HG03039 (cell line): ENCODE measurements at regions not wholly inside any gene's neighbourhood (a gene's known extent, or its start where the extent isn't known, plus 50 kb on each side); places are given as distances from the start of the nearest gene placed in this dataset.

Experiments
- ATAC-seq: cut with Tn5 transposase; IDR thresholded peaks from one replicate; pipeline ENCODE4 v1.9.1; 2021; ENCODE audit warnings: mild to moderate bottlenecking, moderate library complexity; ENCODE audit not compliant: unreplicated experiment

DNA sequence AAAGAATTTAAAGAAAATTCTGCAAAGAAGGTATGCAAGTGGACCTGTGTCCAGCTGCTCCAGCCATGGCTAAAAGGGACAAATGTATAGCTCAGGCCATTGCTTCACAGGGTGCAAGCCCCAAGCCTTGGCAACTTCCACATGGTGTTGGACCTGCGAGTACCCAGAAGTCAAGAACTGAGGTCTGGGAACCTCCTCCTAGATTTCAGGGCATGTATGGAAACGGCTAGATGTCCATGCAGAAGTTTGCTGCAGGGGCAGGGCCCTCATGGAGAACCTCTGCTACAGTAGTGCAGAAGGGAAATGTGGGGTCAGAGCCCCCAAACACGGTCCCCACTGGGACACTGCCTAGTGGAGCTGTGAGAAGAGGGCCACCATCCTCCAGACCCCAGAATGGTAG is 284.0 kb upstream of the RAB6C start:
- no peak for ATAC-seq

DNA sequence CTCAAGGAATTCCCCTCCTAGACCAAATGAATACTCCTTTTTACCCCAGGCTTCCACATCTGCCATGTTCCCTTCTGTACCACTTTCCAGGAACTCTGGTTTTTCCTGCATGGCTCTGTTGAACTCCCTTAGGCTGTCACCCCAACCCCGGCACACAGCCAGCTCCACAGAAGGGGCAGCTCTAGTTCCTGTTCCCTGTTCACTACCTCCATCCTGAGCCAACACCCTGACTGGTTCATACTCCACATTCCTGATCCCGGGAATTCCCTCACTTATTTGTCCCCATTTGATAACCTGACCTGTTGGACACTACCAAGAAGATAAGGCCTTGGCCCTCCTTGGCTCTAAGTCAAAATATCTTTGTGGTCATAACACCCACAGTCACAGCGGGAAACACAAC is 280.9 kb upstream of the RAB6C start:
- no peak for ATAC-seq

DNA sequence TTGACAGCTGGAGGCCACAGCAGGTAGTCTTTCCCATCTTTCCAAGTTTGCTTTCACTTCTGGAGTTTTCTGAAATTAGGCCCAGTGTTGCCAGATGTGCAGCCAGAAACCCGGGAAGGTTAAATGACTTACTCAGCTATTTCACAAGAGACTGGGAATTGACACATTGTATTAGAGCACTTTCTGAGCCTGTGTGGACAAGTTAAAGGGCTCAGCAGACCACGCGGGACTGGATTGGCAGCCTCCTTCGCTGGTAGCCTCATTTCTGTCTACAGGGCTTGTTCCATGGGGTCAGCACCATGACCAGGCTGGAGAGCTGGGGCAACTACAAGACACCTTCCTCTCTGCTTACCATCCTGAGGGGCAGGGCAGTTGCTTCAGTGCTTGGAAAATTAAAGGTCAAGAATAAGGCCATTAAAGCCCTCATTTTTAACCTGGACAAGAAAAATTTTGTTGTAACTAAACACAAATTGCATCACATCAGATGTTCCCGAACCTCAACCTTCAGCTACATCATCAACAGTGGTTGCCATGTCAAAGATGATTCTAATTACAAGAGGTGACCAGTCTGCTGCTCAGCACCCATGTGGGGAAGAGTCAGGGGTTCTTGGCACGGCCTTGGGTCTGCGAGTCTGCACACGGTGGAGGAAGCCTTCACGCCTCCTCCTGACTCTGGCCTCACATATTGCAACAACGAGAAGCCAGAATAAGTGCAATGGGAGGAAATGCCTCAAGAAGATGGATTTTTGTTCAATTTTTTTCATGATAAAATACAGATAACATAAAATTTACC is 279.5 kb upstream of the RAB6C start:
- no peak for ATAC-seq

DNA sequence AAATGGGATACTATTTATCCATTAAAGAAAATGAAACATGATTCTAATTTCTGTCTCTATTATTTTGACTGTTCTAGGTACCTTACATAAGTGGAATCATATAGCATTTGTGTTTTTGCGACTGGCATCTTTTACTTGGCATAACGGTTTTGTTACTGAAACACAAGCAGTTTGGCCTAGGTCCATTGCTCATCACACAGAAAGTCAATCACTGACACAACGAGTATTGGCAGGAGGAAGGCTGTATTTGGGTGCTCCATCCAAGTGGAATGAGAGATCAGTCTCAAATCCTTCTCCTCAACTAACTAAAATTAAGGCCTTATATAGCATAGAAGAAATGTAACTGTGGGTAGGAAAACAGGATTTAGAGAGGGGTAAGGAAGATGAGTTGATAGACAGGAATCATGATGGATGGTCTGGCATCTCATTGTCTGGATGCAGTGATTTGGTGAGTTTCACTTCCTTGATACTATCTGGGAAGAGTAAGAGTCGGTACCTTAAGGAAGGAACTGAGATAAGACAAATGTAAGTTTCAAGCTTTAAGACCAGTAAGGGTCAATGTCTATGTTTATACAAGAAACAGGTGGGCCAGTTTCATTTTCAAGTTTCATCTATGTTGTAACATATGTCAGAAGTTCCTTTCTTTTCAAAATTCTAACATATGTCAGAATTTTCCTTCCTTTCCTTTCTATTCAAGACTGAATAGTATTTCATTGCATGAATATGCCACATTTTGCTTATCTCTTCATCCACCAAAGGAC is 276.9 kb upstream of the RAB6C start:
- no peak for ATAC-seq

DNA sequence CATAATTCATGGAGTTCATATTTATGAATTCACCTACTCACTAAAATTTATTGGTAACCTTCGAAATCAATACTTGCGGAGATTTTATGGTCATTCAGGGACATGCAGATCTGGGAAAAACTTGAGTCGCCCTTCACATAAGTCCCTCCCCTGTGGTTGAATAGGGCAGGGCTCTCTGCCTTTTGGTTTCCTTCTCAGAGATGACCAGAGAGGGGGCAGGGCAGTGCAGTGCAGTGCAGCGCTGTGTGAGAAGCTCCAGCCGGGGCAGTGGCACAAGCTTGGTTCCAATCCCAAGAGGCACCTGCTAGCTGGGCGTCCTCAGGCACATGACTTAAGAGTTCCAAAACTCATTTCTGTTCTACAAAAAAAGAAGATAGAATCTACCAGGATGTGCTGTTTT is 274.4 kb upstream of the RAB6C start:
- ATAC-seq, result no peak

DNA sequence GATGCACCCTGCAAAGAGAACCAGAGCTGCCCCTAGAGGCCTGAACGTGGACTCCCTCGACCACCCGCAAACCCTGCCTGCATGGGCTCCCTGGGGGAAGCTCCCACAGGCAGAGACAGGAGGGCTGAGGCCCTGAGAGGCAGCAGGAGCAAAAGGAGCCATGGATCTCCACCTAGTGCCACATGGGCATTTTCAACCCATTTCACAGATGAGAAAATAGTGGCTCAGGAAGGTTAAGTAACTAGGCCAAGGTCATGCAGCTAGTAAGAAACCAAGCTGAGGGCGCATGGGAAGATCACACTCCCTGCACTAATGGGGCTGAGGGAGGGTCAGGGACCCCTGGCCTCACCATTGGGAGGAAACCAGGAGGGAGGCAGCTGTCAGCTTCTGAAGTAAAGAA is 271.7 kb upstream of the RAB6C start:
- ATAC-seq, result no peak

DNA sequence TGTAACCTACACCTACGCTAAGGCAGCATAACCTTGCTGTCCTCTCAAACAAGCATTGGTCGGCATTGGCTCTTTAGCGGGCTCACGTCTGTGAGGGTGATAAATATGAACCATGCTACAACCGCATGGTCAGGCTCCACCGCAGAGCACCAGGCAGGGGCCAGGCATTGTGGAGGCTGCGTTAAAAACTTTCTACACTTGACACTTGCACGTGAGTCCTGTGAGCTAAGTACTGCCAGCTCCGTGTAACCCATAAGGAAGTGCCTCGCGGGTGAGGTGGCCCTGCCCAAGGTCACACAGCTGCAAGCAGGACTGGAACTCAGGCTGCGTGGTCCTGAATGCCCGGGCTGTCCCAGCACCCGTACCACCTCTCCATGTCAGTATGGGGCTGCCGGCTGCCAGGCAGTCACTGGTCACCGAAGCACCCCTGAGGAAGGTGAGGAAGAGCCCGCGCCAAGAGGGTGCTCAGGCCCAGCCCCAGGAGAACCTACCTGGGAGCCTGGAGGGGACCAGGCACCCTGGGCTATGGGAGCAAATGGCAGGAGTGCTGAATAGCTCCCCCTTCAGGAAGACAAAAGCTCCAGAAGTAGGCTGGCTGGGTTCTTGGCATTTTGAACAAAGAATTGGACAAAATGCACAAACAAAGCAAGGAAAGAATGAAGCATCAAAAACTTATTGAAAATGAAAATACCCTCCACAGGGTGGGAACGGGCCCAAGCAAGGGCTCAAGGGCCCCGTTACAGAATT is 271.1 kb upstream of the RAB6C start:
- no peak for ATAC-seq

DNA sequence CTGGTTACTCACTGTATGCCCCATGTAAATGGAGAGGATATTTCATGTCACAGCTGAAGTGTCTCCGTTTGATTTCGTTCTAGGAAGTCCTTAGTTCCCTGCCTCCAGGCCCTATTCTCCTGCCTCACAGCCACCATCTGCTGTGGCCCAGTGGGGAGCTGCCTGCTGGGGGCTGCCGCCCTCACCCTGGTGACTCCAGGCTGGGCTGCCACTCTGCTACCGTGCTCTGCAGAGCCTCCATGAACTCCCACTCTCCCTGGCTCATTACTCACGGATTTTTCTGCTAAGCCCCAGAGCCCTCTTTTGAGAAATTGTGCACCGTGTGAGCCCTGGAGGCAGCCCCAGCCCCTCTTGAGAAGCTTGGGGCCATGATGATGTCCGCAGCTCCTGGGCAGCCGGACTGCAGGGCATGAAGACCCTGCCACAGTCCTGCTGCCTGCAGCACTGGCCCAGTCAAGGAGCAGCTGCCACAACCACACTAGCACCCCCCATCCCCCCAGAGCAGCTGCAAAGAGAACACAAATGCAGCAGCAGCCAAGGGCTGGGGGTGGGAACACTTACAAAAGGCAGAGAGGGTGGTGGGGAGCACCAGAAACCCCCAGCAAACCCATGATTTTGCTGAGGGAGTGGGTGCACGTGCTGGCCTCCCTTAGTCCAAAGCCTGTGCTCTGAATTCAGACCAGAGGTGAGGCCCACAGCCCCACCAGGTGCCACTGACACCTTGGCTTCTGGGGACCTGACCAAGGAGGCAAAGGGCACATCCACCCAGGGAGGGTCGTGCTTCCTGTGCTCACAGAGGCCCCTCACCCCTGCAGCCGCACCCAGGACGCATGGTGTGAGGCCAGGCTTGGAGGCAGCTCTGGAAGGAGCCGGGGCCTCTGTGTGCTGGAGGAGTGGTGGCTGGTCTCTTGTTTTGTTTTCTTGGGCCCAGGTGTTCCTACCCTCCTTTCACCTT is 270.2 kb upstream of the RAB6C start:
- no peak for ATAC-seq

DNA sequence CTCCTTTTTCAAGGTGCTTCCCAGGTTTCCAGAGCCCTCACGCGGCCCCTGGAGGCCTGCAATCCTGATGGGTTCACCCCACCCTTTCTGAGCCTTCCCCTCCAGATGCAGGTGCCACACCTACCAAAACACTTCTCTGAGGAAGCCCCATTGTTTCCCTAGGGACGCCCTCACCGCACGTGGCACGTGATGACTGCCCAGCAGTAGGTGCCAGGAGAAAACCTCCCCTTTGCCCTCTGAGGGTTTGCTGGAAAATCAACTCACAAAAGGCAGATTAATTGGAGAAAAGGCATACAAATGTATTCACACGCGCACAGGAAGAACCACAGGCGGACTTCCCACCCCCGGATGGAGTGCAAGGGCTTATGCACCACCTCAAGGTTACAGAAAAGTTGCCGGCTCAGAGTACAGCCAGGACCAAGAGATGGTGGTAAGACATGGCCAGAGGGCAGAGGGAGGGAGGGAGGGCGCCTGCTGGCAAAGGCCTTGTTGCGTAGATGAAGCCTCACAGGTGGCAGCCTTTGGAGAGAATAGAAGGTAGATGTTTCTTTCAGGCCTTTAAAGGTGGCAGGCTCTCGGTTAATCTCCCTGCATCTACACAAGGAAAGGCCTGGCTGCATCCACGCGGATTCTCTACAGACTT is 269.4 kb upstream of the RAB6C start:
- ATAC-seq, result no peak

DNA sequence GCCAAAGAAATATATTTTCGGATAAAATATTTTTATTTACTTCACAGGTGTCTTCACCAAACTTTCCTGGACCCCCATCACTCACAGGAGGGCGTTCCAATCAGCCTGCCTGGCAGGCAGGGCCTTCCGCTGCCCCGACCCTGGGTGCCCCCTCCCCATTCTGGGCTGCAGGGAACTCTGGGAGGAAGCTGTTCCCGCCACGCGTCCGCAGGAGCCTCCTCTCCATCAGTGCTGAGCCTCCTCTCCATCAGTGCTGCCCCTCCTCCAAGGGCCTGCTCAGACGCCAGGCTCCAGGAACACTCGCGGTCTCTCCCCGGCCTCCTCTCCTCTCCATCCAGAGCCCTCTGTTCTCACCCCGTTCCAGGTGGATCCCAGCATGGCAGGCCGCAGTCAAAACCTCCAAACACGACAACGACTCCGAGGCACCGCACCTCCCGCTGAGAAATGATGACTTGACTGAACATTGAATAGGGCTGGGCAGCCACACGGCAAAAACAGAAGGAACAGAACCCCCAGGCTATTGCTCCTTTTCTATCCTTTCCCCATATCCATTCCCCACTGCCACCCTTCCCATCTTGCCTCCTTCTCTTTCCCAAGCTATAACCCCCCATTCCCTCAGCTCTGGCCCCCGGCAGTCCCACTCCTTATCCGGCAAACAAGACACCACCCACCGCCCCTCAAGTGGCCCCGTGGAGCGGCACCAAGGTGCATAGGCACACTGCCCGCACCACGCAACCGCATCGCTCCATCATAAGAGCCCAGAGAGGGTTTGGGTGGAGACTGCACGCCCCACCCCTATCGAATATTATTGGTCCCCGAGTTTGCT is 268.6 kb upstream of the RAB6C start:
- ATAC-seq, result no peak

DNA sequence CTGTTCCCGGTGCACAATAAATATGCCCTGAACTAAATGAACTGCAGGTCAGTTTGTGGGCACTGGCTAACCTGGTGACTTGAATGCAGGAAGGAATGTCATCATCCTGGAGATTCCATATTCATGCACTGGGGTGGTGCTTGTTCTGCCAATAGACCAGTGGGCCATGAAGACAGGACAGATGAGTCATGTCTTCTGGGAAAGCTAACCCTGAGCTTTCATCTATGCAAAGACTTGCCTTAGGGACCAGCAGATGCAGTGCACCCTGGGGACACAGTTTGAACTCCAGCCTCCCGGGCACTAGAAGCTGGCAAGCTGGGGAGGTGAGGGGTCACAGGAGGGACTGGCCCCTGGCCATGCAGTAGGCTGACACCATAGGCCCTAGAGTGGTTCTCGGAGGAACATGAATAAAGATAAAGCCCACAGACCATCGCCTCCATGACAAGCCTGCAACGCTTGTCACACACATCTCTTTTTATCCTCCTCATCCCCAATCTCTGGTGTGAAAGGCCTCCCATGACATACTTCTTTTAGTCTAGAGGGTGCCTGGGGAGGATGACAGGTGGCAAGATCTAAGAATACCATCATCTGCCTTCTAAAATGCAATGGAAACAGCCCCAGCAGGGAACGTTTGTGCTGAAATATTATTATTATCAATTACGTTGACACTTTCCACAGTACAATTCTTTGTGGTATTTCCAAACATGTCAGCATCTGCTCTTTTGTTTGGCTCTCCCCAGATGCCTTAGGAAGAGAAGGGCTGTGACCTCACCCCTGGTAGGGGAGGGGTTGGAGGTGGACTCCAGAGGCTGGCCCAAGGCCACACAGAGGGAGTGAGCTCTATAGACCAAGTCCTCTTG is 267.4 kb upstream of the RAB6C start:
- ATAC-seq, result no peak

DNA sequence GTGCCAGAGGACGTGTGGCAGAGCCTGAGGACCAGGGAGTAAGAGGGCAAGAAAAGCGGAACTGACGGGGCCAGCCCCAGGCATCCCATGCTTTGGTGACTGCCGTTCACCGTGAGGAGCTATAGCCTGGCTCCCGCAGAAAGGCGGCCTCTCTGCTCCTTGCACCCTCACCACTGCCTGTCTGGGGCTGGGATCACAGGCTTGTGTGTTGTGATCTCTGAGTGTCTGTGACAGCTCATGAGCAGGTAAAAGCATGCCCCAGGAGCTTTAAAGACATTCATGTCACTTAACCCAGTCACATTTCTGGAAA is 266.8 kb upstream of the RAB6C start:
- ATAC-seq, result no peak

DNA sequence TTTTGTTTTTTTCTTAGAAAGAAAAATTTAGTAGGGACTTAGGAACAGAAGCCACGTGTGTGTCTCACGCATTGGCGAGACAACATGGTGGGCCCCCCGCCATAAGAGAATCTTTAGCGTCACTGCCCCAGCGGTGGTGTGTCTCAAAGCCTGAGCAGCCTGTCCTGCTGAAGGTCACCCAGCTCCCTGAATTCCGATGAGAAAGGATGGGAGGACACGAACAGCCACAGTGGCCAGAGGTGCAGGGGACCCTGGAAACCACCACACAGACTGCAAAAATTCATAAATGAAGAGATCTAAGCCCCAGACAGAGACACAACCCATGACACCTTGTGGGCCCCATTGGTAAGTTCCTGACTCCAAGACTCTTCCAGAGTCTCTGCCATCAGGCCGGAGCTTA is 266.1 kb upstream of the RAB6C start:
- no peak for ATAC-seq

DNA sequence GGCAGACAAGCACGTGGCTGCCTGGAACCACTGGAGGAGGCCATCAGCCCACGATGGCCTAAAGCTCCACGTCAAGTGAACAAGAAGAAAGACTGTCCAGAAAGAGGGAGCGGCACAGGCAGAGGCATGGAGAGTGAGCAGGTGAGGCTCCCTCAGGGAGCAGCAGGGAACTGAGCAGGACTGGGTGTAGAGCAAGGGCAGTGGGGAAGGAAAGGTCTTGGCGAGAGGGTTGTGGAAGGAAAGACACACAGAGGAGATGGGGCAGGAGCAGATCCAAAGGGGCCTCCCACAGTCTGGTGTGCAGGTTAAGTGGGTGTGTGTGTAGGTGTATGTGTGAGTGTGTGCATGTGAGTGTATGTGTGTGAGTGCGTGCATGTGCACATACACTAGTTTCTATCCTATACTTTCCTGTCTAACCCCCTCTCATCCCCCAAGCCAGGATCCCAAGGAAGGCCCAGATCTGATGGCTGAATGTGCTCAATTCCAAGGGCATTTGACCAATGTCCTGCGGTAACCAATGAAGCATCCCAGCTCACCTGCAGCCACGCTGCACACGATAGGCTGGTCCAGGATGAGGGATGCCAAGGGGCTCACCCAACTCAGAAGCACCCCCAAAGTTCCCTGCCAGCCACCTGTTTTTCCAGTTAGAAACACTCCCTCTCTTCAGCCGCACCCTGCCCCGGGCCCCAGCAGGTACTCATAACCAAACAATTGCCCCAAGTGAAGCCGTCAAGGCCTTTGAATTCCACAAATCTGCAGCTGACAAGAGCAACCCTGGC is 262.5 kb upstream of the RAB6C start:
- ATAC-seq, result no peak

DNA sequence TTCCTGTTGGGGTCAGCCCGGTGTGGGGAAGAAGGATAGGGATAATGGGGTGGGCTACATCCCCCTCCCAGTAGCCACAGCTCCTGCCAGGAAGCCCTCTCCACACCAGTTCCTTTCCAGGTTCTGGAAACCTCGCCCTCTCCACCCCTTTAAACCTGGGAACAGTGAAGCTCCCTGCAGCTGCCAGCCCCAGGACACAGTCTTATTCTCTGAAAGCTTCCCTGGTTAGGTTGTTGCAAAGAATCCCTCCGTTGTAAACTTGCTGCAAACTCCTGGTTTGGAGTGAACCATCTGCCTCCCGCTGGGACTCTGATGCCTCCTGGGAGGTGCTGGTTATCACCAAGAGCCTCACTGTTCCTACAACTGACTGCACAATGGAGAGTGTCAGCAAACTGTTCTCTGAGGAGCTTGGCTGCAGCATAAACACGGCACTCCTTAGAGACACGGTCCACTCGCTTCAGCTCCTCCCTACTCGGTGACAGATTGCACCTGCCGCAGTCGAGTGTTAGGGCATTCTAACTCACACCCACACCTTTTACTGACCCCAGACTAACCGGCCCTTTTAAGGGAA is 261.8 kb upstream of the RAB6C start:
- no peak for ATAC-seq

DNA sequence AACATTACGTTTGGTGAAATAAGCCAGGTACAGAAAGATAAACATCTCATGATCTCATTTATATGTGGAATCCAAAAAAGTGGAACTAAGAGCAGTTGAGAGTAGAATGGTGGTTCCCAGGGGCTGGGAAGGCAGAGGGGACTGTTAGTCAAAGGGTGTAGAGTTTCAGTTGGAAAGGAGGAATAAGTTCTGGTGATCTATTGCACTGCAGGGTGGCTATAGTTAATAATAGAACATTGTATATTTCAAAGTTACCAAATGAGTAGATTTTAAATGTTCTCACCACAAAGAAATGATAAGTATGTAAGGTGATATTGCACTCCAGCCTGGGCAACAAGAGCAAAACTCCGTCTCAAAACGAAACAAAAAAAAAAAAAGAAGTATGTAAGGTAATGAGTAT is 260.1 kb upstream of the RAB6C start:
- ATAC-seq, result no peak

DNA sequence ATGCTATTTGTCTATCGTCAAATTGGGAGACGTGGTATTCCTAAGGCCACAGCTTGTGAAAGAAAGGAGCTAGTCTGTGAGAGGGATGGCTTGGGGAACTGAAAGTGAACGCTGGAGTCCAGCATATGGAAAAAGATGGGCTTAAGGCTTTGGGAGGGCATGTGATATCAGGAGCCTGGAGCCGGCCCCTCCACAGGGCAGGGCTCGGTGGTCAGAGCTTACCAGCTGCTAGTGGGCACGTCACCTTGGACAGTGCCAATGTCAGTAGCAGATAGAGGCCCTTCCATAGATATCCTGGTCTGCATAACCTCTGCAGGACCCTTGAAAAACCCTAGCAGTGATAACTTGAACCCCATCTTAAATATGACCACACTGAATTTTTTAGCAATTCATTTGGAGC is 259.1 kb upstream of the RAB6C start:
- no peak for ATAC-seq
